Activated CD8-positive, alpha-beta memory T cell treated with anti-CD3 and anti-CD28 coated beads, Interleukin-2, amount 10 ng/mL, durations not matched to agents 7 days and 5 days (primary cell): ENCODE measurements at regions not wholly inside any gene's neighbourhood (a gene's known extent, or its start where the extent isn't known, plus 50 kb on each side); places are given as distances from the start of the nearest gene placed in this dataset.

Source experiments
- ATAC-seq: fragments of 150-1000 bp; cut with Tn5 transposase; one replicate; pipeline ENCODE4 v1.10.0; 2021; ENCODE audit warnings: moderate library complexity
- CTCF ChIA-PET: fragments of 350-600 bp; sonication (Branson Sonifier 250); formaldehyde crosslinking; loops from one replicate; lab custom pipeline; 2021; ENCODE audit warnings: antibody characterized with exemption; lab: Charles Lee
- DNase-seq: peaks from one replicate; pipeline ENCODE4 v3.0.0-alpha.2; 2020
- H3K27ac Mint-ChIP-seq: one replicate; pipeline ENCODE4 v1.8.0; 2021; ENCODE audit warnings: mild to moderate bottlenecking, mixed read lengths
- H3K27me3 Mint-ChIP-seq: one replicate; pipeline ENCODE4 v1.8.0; 2021; ENCODE audit warnings: mixed read lengths
- H3K36me3 Mint-ChIP-seq: one replicate; pipeline ENCODE4 v1.8.0; 2021; ENCODE audit warnings: mild to moderate bottlenecking, mixed read lengths
- H3K4me1 Mint-ChIP-seq: one replicate; pipeline ENCODE4 v1.8.0; 2021; ENCODE audit warnings: mixed read lengths
- H3K4me3 Mint-ChIP-seq: one replicate; pipeline ENCODE4 v1.8.0; 2021; ENCODE audit warnings: mild to moderate bottlenecking, moderate library complexity, mixed read lengths
- H3K9me3 Mint-ChIP-seq: one replicate; pipeline ENCODE4 v1.8.0; 2022; ENCODE audit warnings: low read depth, mixed read lengths

- Mint-ChIP-seq H3K27me3 (no peaks in the 10 kb centered on the region), H3K27ac (no peak overlapping the region), H3K9me3 (peaks cover 6% of the 10 kb centered on the region), H3K4me1 (no peaks in the 10 kb centered on the region), H3K4me3 (no peak overlapping the region), H3K36me3 (no peaks in the 10 kb centered on the region)
- no peak for ATAC-seq
- CTCF ChIA-PET = no interaction called here
- DNase-seq = no peak
Observed at GRCh38 chr4:156571146-156571545, 400.5 kb downstream of the PDGFC start.

GRCh38 chr4:156569535-156569934, 402.1 kb downstream of the PDGFC start:
- no peak overlapping the region for H3K27ac Mint-ChIP-seq
- H3K9me3 Mint-ChIP-seq = peaks cover 6% of the 10 kb centered on the region
- CTCF ChIA-PET = no interaction called here
- no peaks in the 10 kb centered on the region for H3K4me1 Mint-ChIP-seq
- no peaks in the 10 kb centered on the region for H3K36me3 Mint-ChIP-seq
- ATAC-seq (no peak), DNase-seq (no peak)
- no peaks in the 10 kb centered on the region for H3K27me3 Mint-ChIP-seq
- no peak overlapping the region for H3K4me3 Mint-ChIP-seq

- no peak for DNase-seq
- H3K4me1 Mint-ChIP-seq = no peaks in the 10 kb centered on the region
- H3K27me3 Mint-ChIP-seq = no peaks in the 10 kb centered on the region
- H3K4me3 Mint-ChIP-seq = no peak overlapping the region
- no peak for ATAC-seq
- H3K27ac Mint-ChIP-seq = no peak overlapping the region
- CTCF ChIA-PET = no interaction called here
- H3K9me3 Mint-ChIP-seq = peaks cover 6% of the 10 kb centered on the region
- H3K36me3 Mint-ChIP-seq = no peaks in the 10 kb centered on the region
Observed at GRCh38 chr4:156568484-156568883, 403.1 kb downstream of the PDGFC start.

GRCh38 chr4:156568041-156568440, 403.6 kb downstream of the PDGFC start:
- DNase-seq (no peak), ATAC-seq (no peak)
- no peaks in the 10 kb centered on the region for H3K27me3 Mint-ChIP-seq
- H3K27ac Mint-ChIP-seq = no peak overlapping the region
- CTCF ChIA-PET = no interaction called here
- no peaks in the 10 kb centered on the region for H3K4me1 Mint-ChIP-seq
- H3K9me3 Mint-ChIP-seq = peaks cover 6% of the 10 kb centered on the region
- H3K36me3 Mint-ChIP-seq = no peaks in the 10 kb centered on the region
- H3K4me3 Mint-ChIP-seq = no peak overlapping the region

- CTCF ChIA-PET = no interaction called here
- no peak overlapping the region for H3K4me3 Mint-ChIP-seq
- no peaks in the 10 kb centered on the region for H3K36me3 Mint-ChIP-seq
- no peak overlapping the region for H3K27ac Mint-ChIP-seq
- ATAC-seq = no peak
- H3K9me3 Mint-ChIP-seq = peaks cover 3% of the 10 kb centered on the region
- no peaks in the 10 kb centered on the region for H3K4me1 Mint-ChIP-seq
- H3K27me3 Mint-ChIP-seq = no peaks in the 10 kb centered on the region
- no peak for DNase-seq
Observed at GRCh38 chr4:156560701-156561100, 410.9 kb downstream of the PDGFC start.

GRCh38 chr4:156559346-156559745, 412.3 kb downstream of the PDGFC start:
- H3K36me3 Mint-ChIP-seq = no peaks in the 10 kb centered on the region
- CTCF ChIA-PET = no interaction called here
- H3K27ac Mint-ChIP-seq = no peak overlapping the region
- no peak overlapping the region for H3K4me3 Mint-ChIP-seq
- no peaks in the 10 kb centered on the region for H3K4me1 Mint-ChIP-seq
- DNase-seq (no peak), ATAC-seq (no peak)
- H3K27me3 Mint-ChIP-seq = no peaks in the 10 kb centered on the region
- peaks cover 3% of the 10 kb centered on the region for H3K9me3 Mint-ChIP-seq

- Mint-ChIP-seq H3K27ac (no peak overlapping the region), H3K36me3 (no peaks in the 10 kb centered on the region), H3K9me3 (peaks cover 3% of the 10 kb centered on the region), H3K4me3 (no peak overlapping the region), H3K4me1 (no peaks in the 10 kb centered on the region), H3K27me3 (no peaks in the 10 kb centered on the region)
- DNase-seq = no peak
- ATAC-seq = no peak
- CTCF ChIA-PET = no interaction called here
Observed at GRCh38 chr4:156558373-156559025, 413.1 kb downstream of the PDGFC start.

- Mint-ChIP-seq H3K36me3 (no peaks in the 10 kb centered on the region), H3K27ac (no peak overlapping the region), H3K27me3 (no peaks in the 10 kb centered on the region), H3K9me3 (peaks cover 3% of the 10 kb centered on the region), H3K4me1 (no peaks in the 10 kb centered on the region), H3K4me3 (no peak overlapping the region)
- CTCF ChIA-PET = no interaction called here
- ATAC-seq = no peak
- DNase-seq = no peak
Observed at GRCh38 chr4:156557920-156558319, 413.7 kb downstream of the PDGFC start.

GRCh38 chr4:156556336-156556735, 415.3 kb downstream of the PDGFC start:
- no peak overlapping the region for H3K4me3 Mint-ChIP-seq

GRCh38 chr4:156553659-156554058, 417.9 kb downstream of the PDGFC start:
- Mint-ChIP-seq H3K4me1 (no peaks in the 10 kb centered on the region), H3K27me3 (no peaks in the 10 kb centered on the region), H3K4me3 (no peak overlapping the region), H3K36me3 (no peaks in the 10 kb centered on the region), H3K27ac (no peak overlapping the region), H3K9me3 (peaks cover 5% of the 10 kb centered on the region)
- no peak for DNase-seq
- CTCF ChIA-PET = no interaction called here
- no peak for ATAC-seq

More at GRCh38 chr4:156556336-156556735, 415.3 kb downstream of the PDGFC start:
- H3K4me1 Mint-ChIP-seq = no peaks in the 10 kb centered on the region
- no peaks in the 10 kb centered on the region for H3K27me3 Mint-ChIP-seq
- H3K36me3 Mint-ChIP-seq = no peaks in the 10 kb centered on the region
- H3K27ac Mint-ChIP-seq = no peak overlapping the region
- DNase-seq = no peak
- peaks cover 3% of the 10 kb centered on the region for H3K9me3 Mint-ChIP-seq
- CTCF ChIA-PET = no interaction called here
- no peak for ATAC-seq

- no peaks in the 10 kb centered on the region for H3K27me3 Mint-ChIP-seq
- DNase-seq (no peak), ATAC-seq (no peak)
- H3K9me3 Mint-ChIP-seq = peaks cover 3% of the 10 kb centered on the region
- H3K4me3 Mint-ChIP-seq = no peak overlapping the region
- no peaks in the 10 kb centered on the region for H3K36me3 Mint-ChIP-seq
- CTCF ChIA-PET = no interaction called here
- H3K4me1 Mint-ChIP-seq = no peaks in the 10 kb centered on the region
- H3K27ac Mint-ChIP-seq = no peak overlapping the region
Observed at GRCh38 chr4:156547891-156548290, 423.7 kb downstream of the PDGFC start.

- no peaks in the 10 kb centered on the region for H3K36me3 Mint-ChIP-seq
- no peaks in the 10 kb centered on the region for H3K4me1 Mint-ChIP-seq
- ATAC-seq = no peak
- no peaks in the 10 kb centered on the region for H3K27me3 Mint-ChIP-seq
- H3K9me3 Mint-ChIP-seq = peaks cover 3% of the 10 kb centered on the region
- no peak overlapping the region for H3K27ac Mint-ChIP-seq
- DNase-seq = no peak
- no peak overlapping the region for H3K4me3 Mint-ChIP-seq
- CTCF ChIA-PET = no interaction called here
Observed at GRCh38 chr4:156547439-156547838, 424.2 kb downstream of the PDGFC start.

GRCh38 chr4:156545003-156545785, 426.4 kb downstream of the PDGFC start:
- Mint-ChIP-seq H3K27ac (no peak overlapping the region), H3K4me1 (no peaks in the 10 kb centered on the region), H3K36me3 (no peaks in the 10 kb centered on the region), H3K4me3 (no peak overlapping the region), H3K9me3 (peaks cover 3% of the 10 kb centered on the region), H3K27me3 (no peaks in the 10 kb centered on the region)
- ATAC-seq (no peak), DNase-seq (no peak)
- CTCF ChIA-PET = no interaction called here

- ATAC-seq = no peak
- Mint-ChIP-seq H3K27me3 (no peaks in the 10 kb centered on the region), H3K4me1 (no peaks in the 10 kb centered on the region), H3K36me3 (no peaks in the 10 kb centered on the region), H3K9me3 (peaks cover 3% of the 10 kb centered on the region), H3K27ac (no peak overlapping the region), H3K4me3 (no peak overlapping the region)
- CTCF ChIA-PET = no interaction called here
- DNase-seq = no peak
Observed at GRCh38 chr4:156539376-156539775, 432.2 kb downstream of the PDGFC start.
